Gastroesophageal sphincter (tissue), 4 donors: ENCODE measurements at regions not wholly inside any gene's neighbourhood (a gene's known extent, or its start where the extent isn't known, plus 50 kb on each side); places are given as distances from the start of the nearest gene placed in this dataset.

ENCODE experiments used
- ATAC-seq: fragments of 150-250 bp; one replicate; pipeline ENCODE4 v1.9.1; 2016; ENCODE audit warnings: mild to moderate bottlenecking, moderate library complexity
- H3K27ac ChIP-seq, 4 donors: fragments of 200-600 bp; sonication (generic) in 3 of 4; 1 replicate in 3 of 4; 2 replicates in 1 of 4; pipeline ENCODE4 v1.5.1; 2016 to 2019
- H3K27me3 ChIP-seq: fragments of 200-600 bp; sonication (generic); one replicate; pipeline ENCODE4 v1.5.1; 2019
- H3K36me3 ChIP-seq, 2 donors: fragments of 200-600 bp; sonication (generic); one replicate each; pipeline ENCODE4 v1.5.1; 2019; ENCODE audit warnings: control low read depth in 1 of 2
- H3K4me1 ChIP-seq, 3 donors: fragments of 200-600 bp; sonication (generic); 1 replicate in 2 of 3; 2 replicates in 1 of 3; pipeline ENCODE4 v1.5.1; 2016 to 2019; ENCODE audit warnings: control low read depth in 2 of 3
- H3K4me3 ChIP-seq, 2 donors: fragments of 200-600 bp; sonication (generic); one replicate each; pipeline ENCODE4 v1.5.1; 2019; ENCODE audit warnings: mild to moderate bottlenecking in 1 of 2, moderate library complexity in 1 of 2
- H3K9me3 ChIP-seq, 3 donors: fragments of 200-600 bp; sonication (generic); one replicate each; pipeline ENCODE4 v1.5.1; 2017 to 2019; ENCODE audit warnings: control low read depth in 2 of 3
- CTCF ChIP-seq, 4 experiments: fragments of 200-600 bp in 2 of 4; fragments of 450-650 bp in 2 of 4; sonication (generic) in 1 of 4; IDR thresholded peaks; one replicate each; pipeline ENCODE4 v1.5.1; 2017 to 2019; ENCODE audit warnings: antibody characterized with exemption in 4 of 4, mild to moderate bottlenecking in 2 of 4, moderate library complexity in 2 of 4
- EP300 ChIP-seq: sonication (generic); formaldehyde crosslinking; IDR thresholded peaks from one replicate; pipeline ENCODE4 v1.6.1; 2017; ENCODE audit warnings: antibody characterized with exemption, mild to moderate bottlenecking
- POLR2A ChIP-seq, 2 donors: fragments of 450-650 bp; IDR thresholded peaks; one replicate each; pipeline ENCODE4 v1.6.1; 2017; ENCODE audit warnings: antibody characterized with exemption in 2 of 2, mild to moderate bottlenecking in 2 of 2, moderate library complexity in 1 of 2
- POLR2AphosphoS5 ChIP-seq: sonication (generic); formaldehyde crosslinking; IDR thresholded peaks from one replicate; pipeline ENCODE4 v1.6.1; 2017; ENCODE audit warnings: antibody characterized with exemption
- WGBS, 2 donors: methylation state at CpG; one replicate each; pipeline ENCODE4 v1.1.5; 2018; ENCODE audit warnings: low coverage in 1 of 2; 5-methylcytosine and 5-hydroxymethylcytosine counted together

- Histone ChIP-seq H3K27ac (no peak overlapping the region), H3K27me3 (no peaks in the 10 kb centered on the region), H3K9me3 (no peaks in the 10 kb centered on the region), H3K36me3 (no peaks in the 10 kb centered on the region), H3K4me3 (no peak overlapping the region), H3K4me1 (no peaks in the 10 kb centered on the region)
- 94 to 100% methylated on average over 1 of the region's 1 CpG for WGBS, 2 donors
- no peak for ATAC-seq
- no peak for TF ChIP-seq POLR2AphosphoS5
These were observed 93.7 kb downstream of the CHD9NB start for GRCh38 chr16:52958951-52959350.

DNA sequence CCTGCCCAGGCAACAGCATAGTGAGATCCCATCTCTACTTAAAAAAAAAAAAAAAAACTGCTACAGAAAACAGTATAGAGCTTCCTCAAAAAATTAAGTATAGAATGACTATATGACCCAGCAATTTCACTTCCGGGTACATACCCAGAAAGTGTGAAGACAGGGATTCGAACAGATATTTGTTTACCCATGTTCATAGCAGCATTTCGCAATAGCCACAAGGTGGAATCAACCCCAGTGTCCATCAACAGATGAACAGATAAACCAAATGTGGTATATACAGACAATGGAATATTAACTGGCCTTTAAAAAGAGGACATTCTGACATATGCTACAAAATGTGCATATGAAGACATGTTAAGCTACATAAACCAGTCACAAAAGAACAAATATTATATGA is 95.5 kb downstream of the CHD9NB start:
- Histone ChIP-seq H3K9me3 (no peaks in the 10 kb centered on the region), H3K36me3 (no peaks in the 10 kb centered on the region), H3K4me1 (no peaks in the 10 kb centered on the region), H3K27ac (no peak overlapping the region), H3K27me3 (no peaks in the 10 kb centered on the region), H3K4me3 (no peak overlapping the region)
- TF ChIP-seq POLR2A (IDR thresholded peaks at IDR 0.05) (no peak), POLR2AphosphoS5 (no peak), CTCF (IDR thresholded peaks at IDR 0.05) (no peak), EP300 (no peak)
- ATAC-seq, result no peak
- 79 to 83% methylated on average over 1 to 3 of the region's 3 CpGs for WGBS, 2 donors

GRCh38 chr16:52956044-52956443 is 96.7 kb downstream of the CHD9NB start:
- Histone ChIP-seq H3K27ac (no peak overlapping the region), H3K4me1 (no peaks in the 10 kb centered on the region), H3K4me3 (no peak overlapping the region), H3K27me3 (no peaks in the 10 kb centered on the region), H3K36me3 (no peaks in the 10 kb centered on the region), H3K9me3 (no peaks in the 10 kb centered on the region)
- 100% methylated on average over 1 of the region's 1 CpG for WGBS, 2 donors
- no peak for TF ChIP-seq EP300
- no peak for TF ChIP-seq POLR2A (IDR thresholded peaks at IDR 0.05)
- TF ChIP-seq POLR2AphosphoS5, result no peak
- no peak for TF ChIP-seq CTCF (IDR thresholded peaks at IDR 0.05)
- ATAC-seq, result no peak

GRCh38 chr16:52953215-52953614 is 99.5 kb downstream of the CHD9NB start:
- H3K27me3 ChIP-seq, result no peaks in the 10 kb centered on the region
- TF ChIP-seq POLR2A (IDR thresholded peaks at IDR 0.05) (no peak), CTCF (IDR thresholded peaks at IDR 0.05) (no peak), EP300 (no peak), POLR2AphosphoS5 (no peak)
- H3K27ac ChIP-seq, result no peak overlapping the region
- H3K4me1 ChIP-seq, result no peaks in the 10 kb centered on the region
- WGBS, 2 donors, result 72 to 79% methylated on average over 2 to 3 of the region's 4 CpGs
- H3K9me3 ChIP-seq, result no peaks in the 10 kb centered on the region
- H3K36me3 ChIP-seq, result no peaks in the 10 kb centered on the region
- no peak for ATAC-seq
- H3K4me3 ChIP-seq, result no peak overlapping the region

DNA sequence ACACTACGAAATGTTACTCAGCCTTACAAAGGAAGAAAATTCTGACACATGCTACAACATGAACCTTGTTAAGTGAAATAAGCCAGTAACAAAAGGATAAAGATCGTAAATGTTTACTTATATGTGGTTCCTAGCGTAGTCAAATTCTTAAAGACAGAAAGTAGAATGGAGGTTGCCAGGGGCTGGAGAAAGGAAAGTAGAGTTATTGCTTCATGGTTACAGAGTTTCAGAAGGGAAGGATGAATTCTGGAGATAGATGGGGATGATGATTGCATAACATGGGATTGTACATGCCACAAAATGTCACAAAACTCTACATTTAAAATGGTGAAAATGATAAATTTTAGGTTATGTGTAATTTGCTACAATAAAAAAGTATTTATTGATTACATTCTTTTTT is 103.8 kb downstream of the CHD9NB start:
- Histone ChIP-seq H3K27me3 (no peaks in the 10 kb centered on the region), H3K9me3 (peaks cover 0 to 8% (median 0%) of the 10 kb centered on the region in 3 donors), H3K4me1 (no peaks in the 10 kb centered on the region), H3K27ac (no peak overlapping the region), H3K36me3 (no peaks in the 10 kb centered on the region), H3K4me3 (no peak overlapping the region)
- WGBS, 2 donors, result 46 to 90% methylated on average over 3 of the region's 3 CpGs
- no peak for ATAC-seq
- TF ChIP-seq POLR2AphosphoS5 (no peak), POLR2A (IDR thresholded peaks at IDR 0.05) (no peak), CTCF (IDR thresholded peaks at IDR 0.05) (no peak), EP300 (no peak)
